Natural killer cell (primary cell): ENCODE measurements at regions not wholly inside any gene's neighbourhood (a gene's known extent, or its start where the extent isn't known, plus 50 kb on each side); places are given as distances from the start of the nearest gene placed in this dataset.

Source experiments
- ATAC-seq, 3 donors: fragments of 150-1000 bp in 2 of 3; fragments of 200-7000 bp in 1 of 3; cut with Tn5 transposase; 1 replicate in 1 of 3; 2 replicates in 2 of 3; pipeline ENCODE4 v1.10.0; 2021; ENCODE audit warnings: mild to moderate bottlenecking in 2 of 3, moderate library complexity in 2 of 3
- DNase-seq, 2 donors: peaks; one replicate each; pipeline versions ENCODE4 v3.0.0 to v3.0.0-alpha.2; 2013 to 2021; ENCODE audit warnings: mixed read lengths in 1 of 2
- H3K27ac ChIP-seq: one replicate; pipeline ENCODE4 v1.5.1; 2013; ENCODE audit warnings: mild to moderate bottlenecking, low read length
- H3K27me3 ChIP-seq: one replicate; pipeline ENCODE4 v1.6.1; 2013; ENCODE audit warnings: low read length; ENCODE audit not compliant: control insufficient read depth, insufficient read depth
- H3K36me3 ChIP-seq: one replicate; pipeline ENCODE4 v1.6.1; 2013; ENCODE audit warnings: low read length; ENCODE audit not compliant: control insufficient read depth, insufficient read depth
- H3K4me1 ChIP-seq: one replicate; pipeline ENCODE4 v1.6.1; 2013; ENCODE audit warnings: low read length; ENCODE audit not compliant: control insufficient read depth, insufficient read depth
- H3K4me3 ChIP-seq: one replicate; pipeline ENCODE4 v1.5.1; 2013; ENCODE audit warnings: low read length
- H3K9me3 ChIP-seq: one replicate; pipeline ENCODE4 v1.6.1; 2013; ENCODE audit warnings: low read length; ENCODE audit not compliant: control insufficient read depth, insufficient read depth
- H3K27ac Mint-ChIP-seq, 2 donors: one replicate each; pipeline ENCODE4 v1.8.0; 2022; ENCODE audit warnings: mild to moderate bottlenecking in 2 of 2, mixed read lengths in 2 of 2, moderate library complexity in 1 of 2
- H3K27me3 Mint-ChIP-seq, 2 donors: one replicate each; pipeline ENCODE4 v1.8.0; 2022; ENCODE audit warnings: low read depth in 2 of 2, mixed read lengths in 2 of 2
- H3K36me3 Mint-ChIP-seq: one replicate; pipeline ENCODE4 v1.8.0; 2022; ENCODE audit warnings: mixed read lengths
- H3K4me1 Mint-ChIP-seq, 2 donors: one replicate each; pipeline ENCODE4 v1.8.0; 2022; ENCODE audit warnings: mixed read lengths in 2 of 2
- H3K4me3 Mint-ChIP-seq: one replicate; pipeline ENCODE4 v1.8.0; 2022; ENCODE audit warnings: mild to moderate bottlenecking, moderate library complexity, mixed read lengths
- H3K9me3 Mint-ChIP-seq, 2 donors: one replicate each; pipeline ENCODE4 v1.8.0; 2022; ENCODE audit warnings: mixed read lengths in 2 of 2
- WGBS: methylation state at CpG from one replicate; pipeline ENCODE4 v1.1.7; 2013; ENCODE audit warnings: missing lambda C conversion rate; ENCODE audit not compliant: insufficient coverage; 5-methylcytosine and 5-hydroxymethylcytosine counted together
- intact Hi-C: fragments of 100-400 bp; cut with micrococcal nuclease; formaldehyde crosslinking; loops from one replicate; pipeline ENCODE4 v1.14.2; 2022
- TF ChIP-seq, protein P1 (sequence below): fragments of 200-600 bp; IDR thresholded peaks from one replicate; pipeline ENCODE4 v1.8.0; 2022; ENCODE audit warnings: antibody characterized with exemption

DNA sequence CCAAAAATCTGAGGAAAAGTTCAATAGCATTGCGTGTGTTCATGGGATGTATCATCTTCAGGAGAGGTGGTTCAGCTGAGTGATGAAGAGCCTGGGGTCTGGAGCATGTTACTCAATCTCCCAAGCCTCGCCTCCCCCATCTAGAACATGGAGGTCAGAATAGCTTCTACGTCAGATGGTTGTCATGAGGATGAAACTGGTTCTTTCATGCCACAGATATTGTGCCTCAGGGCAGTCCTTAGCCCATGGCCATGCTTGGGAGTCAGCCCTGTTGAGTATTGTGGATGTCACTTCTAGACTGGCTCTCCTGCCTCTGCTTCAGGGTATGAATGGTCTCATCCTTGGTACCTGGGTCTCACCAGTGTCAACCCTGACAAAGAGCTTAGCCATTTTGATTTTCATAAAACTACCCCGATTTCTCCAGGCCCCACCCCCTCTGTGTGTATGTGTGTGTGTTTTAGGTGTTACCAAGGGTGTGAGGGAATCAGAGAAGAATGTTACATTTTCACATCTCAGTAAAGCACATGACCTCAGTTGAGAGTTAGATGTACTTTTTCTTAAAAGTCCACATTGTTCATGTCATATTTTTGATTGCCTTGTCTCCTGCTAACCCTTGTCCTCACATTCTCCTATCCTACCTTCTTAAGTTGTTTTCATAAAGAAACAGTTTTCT is 97.8 kb upstream of the CD180 start:
- intact Hi-C loops: no loop called here
- Histone ChIP-seq H3K36me3 (no peaks in the 10 kb centered on the region), H3K4me1 (no peaks in the 10 kb centered on the region), H3K27me3 (no peaks in the 10 kb centered on the region), H3K27ac (no peak overlapping the region), H3K4me3 (no peak overlapping the region), H3K9me3 (no peaks in the 10 kb centered on the region)
- ATAC-seq (peak; percentile 66 to 68 (median 66)), DNase-seq (no peak)
- TF ChIP-seq, protein P1, sequence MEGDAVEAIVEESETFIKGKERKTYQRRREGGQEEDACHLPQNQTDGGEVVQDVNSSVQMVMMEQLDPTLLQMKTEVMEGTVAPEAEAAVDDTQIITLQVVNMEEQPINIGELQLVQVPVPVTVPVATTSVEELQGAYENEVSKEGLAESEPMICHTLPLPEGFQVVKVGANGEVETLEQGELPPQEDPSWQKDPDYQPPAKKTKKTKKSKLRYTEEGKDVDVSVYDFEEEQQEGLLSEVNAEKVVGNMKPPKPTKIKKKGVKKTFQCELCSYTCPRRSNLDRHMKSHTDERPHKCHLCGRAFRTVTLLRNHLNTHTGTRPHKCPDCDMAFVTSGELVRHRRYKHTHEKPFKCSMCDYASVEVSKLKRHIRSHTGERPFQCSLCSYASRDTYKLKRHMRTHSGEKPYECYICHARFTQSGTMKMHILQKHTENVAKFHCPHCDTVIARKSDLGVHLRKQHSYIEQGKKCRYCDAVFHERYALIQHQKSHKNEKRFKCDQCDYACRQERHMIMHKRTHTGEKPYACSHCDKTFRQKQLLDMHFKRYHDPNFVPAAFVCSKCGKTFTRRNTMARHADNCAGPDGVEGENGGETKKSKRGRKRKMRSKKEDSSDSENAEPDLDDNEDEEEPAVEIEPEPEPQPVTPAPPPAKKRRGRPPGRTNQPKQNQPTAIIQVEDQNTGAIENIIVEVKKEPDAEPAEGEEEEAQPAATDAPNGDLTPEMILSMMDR: no peak
- Mint-ChIP-seq H3K4me1 (peaks cover 6 to 38% of the 10 kb centered on the region in 2 donors), H3K27me3 (peaks cover 0 to 6% of the 10 kb centered on the region in 2 donors), H3K27ac (no peak overlapping the region), H3K9me3 (no peaks in the 10 kb centered on the region), H3K36me3 (no peaks in the 10 kb centered on the region), H3K4me3 (no peak overlapping the region)
- 91% methylated on average over 3 of the region's 4 CpGs for WGBS

DNA sequence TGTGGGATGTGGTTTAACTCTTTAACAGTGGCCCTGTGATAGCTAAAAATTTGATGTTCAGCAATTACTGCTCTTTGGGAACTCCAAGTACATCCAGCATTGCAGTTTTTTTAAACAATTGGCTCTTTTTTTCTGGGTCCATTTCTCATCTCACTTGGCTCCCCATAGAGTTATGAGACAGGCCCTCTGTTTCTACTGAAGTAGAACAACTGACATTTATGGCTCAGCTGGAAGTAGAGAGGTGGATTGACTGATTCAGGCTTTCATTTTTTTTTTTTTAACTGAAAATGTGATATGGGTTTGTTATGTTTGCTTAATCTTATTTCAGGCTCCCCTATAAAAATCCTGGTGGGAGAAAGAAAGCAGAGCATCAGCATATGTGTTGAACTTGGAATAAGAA is 96.6 kb upstream of the CD180 start:
- TF ChIP-seq, protein P1: no peak
- Mint-ChIP-seq H3K27me3 (peaks cover 0 to 3% of the 10 kb centered on the region in 2 donors), H3K9me3 (no peaks in the 10 kb centered on the region), H3K4me3 (no peak overlapping the region), H3K36me3 (no peaks in the 10 kb centered on the region), H3K4me1 (peaks cover 6 to 30% of the 10 kb centered on the region in 2 donors), H3K27ac (no peak overlapping the region)
- H3K4me3 ChIP-seq: no peak overlapping the region
- intact Hi-C loops: no loop called here
- no peaks in the 10 kb centered on the region for H3K27me3 ChIP-seq
- H3K4me1 ChIP-seq: no peaks in the 10 kb centered on the region
- DNase-seq: no peak
- no peak overlapping the region for H3K27ac ChIP-seq
- no peak for ATAC-seq
- H3K9me3 ChIP-seq: no peaks in the 10 kb centered on the region
- H3K36me3 ChIP-seq: no peaks in the 10 kb centered on the region

DNA sequence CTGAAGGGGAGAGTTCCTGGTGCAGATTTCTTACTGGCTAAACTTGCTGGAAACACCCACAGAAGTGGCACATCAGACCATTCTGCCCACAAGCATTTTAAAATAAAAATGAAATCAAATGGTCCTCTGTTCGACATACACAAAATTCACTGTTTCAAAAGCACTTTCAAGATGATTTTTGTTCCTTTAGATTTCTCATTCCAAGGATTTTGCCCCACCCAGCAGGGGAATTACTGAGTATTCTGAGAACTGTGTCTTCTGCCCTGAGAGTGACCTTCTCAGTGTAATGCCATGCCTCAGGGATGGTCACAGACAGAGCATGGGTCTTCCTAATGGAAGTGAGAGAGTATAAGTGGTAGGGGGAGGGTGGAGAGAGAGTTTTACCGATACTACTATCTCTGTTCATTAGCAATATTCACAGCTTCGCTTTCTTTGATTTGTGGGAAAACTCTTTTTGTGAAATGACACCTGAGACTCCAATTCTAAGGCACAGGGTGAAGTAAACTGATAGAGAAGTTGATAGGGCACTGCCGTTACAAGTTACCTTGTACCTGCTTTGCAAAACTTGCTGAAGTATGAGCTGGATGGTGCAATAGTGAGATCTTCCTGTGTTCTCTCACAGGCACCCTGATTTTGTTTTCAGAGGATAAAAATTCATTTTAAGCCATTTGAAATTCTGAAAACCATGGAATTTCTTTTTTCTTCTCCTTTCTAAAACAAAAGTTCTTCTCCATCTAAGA is 95.8 kb upstream of the CD180 start:
- peaks cover 0 to 3% of the 10 kb centered on the region in 2 donors for H3K27me3 Mint-ChIP-seq
- DNase-seq (no peak), ATAC-seq (no peak)
- H3K9me3 ChIP-seq: no peaks in the 10 kb centered on the region
- H3K36me3 ChIP-seq: no peaks in the 10 kb centered on the region
- H3K4me3 Mint-ChIP-seq: no peak overlapping the region
- H3K27me3 ChIP-seq: no peaks in the 10 kb centered on the region
- peaks cover 6 to 25% of the 10 kb centered on the region in 2 donors for H3K4me1 Mint-ChIP-seq
- H3K27ac ChIP-seq: no peak overlapping the region
- no peaks in the 10 kb centered on the region for H3K4me1 ChIP-seq
- H3K9me3 Mint-ChIP-seq: no peaks in the 10 kb centered on the region
- intact Hi-C loops: no loop called here
- TF ChIP-seq, protein P1: no peak
- WGBS: 72% methylated on average over 3 of the region's 4 CpGs
- no peaks in the 10 kb centered on the region for H3K36me3 Mint-ChIP-seq
- H3K27ac Mint-ChIP-seq: peak overlapping the region in 1 of 2 donors; percentile 14
- no peak overlapping the region for H3K4me3 ChIP-seq
